ENCODE measurements at regions not wholly inside any gene's neighbourhood (a gene's known extent, or its start where the extent isn't known, plus 50 kb on each side); places are given as distances from the start of the nearest gene placed in this dataset.

- TF ChIP-seq YY1 (IDR thresholded peaks at IDR 0.05; ENCODE audit: low read depth, low read length) = no peak
- TF ChIP-seq CHD7 (IDR thresholded peaks at IDR 0.05; ENCODE audit: insufficient replicate concordance, low read length) = no peak
- TF ChIP-seq TAF7 (optimal IDR thresholded peaks at IDR 0.05; ENCODE audit: borderline replicate concordance, low read depth, low read length) = no peak
- no peak for TF ChIP-seq ATF3 (IDR thresholded peaks at IDR 0.05; ENCODE audit: insufficient read depth, low read depth, low read length)
Measured at GRCh38 chr2:103520547-103520946, 758.7 kb downstream of the TMEM182 start (continued).
